Mucosa of descending colon (tissue), 3 donors: ENCODE measurements at regions not wholly inside any gene's neighbourhood (a gene's known extent, or its start where the extent isn't known, plus 50 kb on each side); places are given as distances from the start of the nearest gene placed in this dataset.

Source experiments
- ATAC-seq: fragments of 200-7000 bp; cut with Tn5 transposase; one replicate; pipeline ENCODE4 v1.9.1; 2020; ENCODE audit warnings: mild to moderate bottlenecking, moderate library complexity
- DNase-seq, 3 donors: peaks; one replicate each; pipeline ENCODE4 v3.0.0-alpha.2; 2020
- H3K36me3 ChIP-seq: fragments of 200-600 bp; one replicate; pipeline ENCODE4 v1.8.0; 2021; ENCODE audit warnings: low read depth, mild to moderate bottlenecking
- H3K4me1 ChIP-seq: fragments of 200-600 bp; one replicate; pipeline ENCODE4 v1.8.0; 2021; ENCODE audit warnings: low read depth, mild to moderate bottlenecking
- H3K4me3 ChIP-seq: fragments of 200-600 bp; one replicate; pipeline ENCODE4 v1.8.0; 2021; ENCODE audit warnings: mild to moderate bottlenecking
- H3K9me3 ChIP-seq: fragments of 200-600 bp; one replicate; pipeline ENCODE4 v1.8.0; 2021; ENCODE audit warnings: mild to moderate bottlenecking
- CTCF ChIP-seq: fragments of 200-600 bp; IDR thresholded peaks from one replicate; pipeline ENCODE4 v1.8.0; 2022; ENCODE audit warnings: antibody characterized with exemption, mild to moderate bottlenecking
- intact Hi-C, 2 donors: fragments of 100-400 bp; cut with DNase I in 1 of 2; cut with micrococcal nuclease in 1 of 2; formaldehyde crosslinking; loops; one replicate each; pipeline versions ENCODE4 v1.11.0 to v1.11.1; 2022; cut with DNase I, micrococcal nuclease
- donor health status: DM: no; HTN: no; CAD: no; lungs with moderate emphysema.
- donor health status: DM: no; HTN: no; CAD: no.
- donor health status: DM: no; HTN: yes; CAD: no.

- no peaks in the 10 kb centered on the region for H3K36me3 ChIP-seq
- no peak overlapping the region for H3K4me3 ChIP-seq
- DNase-seq: no peak
- no peak for TF ChIP-seq CTCF
- intact Hi-C loops: no loop called here
- no peaks in the 10 kb centered on the region for H3K9me3 ChIP-seq
- no peak for ATAC-seq
- no peaks in the 10 kb centered on the region for H3K4me1 ChIP-seq
Measured at GRCh38 chr1:218548764-218549163, 203.6 kb downstream of the TGFB2 start.

GRCh38 chr1:218553197-218553596, 208.1 kb downstream of the TGFB2 start:
- no peak for TF ChIP-seq CTCF
- Histone ChIP-seq H3K4me1 (no peaks in the 10 kb centered on the region), H3K36me3 (no peaks in the 10 kb centered on the region), H3K9me3 (no peaks in the 10 kb centered on the region), H3K4me3 (no peak overlapping the region)
- no peak for ATAC-seq
- intact Hi-C loops: no loop called here
- DNase-seq: no peak

GRCh38 chr1:218556016-218556415, 210.9 kb downstream of the TGFB2 start:
- DNase-seq: no peak
- no peak for TF ChIP-seq CTCF
- no peak overlapping the region for H3K4me3 ChIP-seq
- no peaks in the 10 kb centered on the region for H3K36me3 ChIP-seq
- no peaks in the 10 kb centered on the region for H3K4me1 ChIP-seq
- intact Hi-C loops: no loop called here
- no peak for ATAC-seq
- no peaks in the 10 kb centered on the region for H3K9me3 ChIP-seq

GRCh38 chr1:218557731-218558130, 212.6 kb downstream of the TGFB2 start:
- intact Hi-C loops: no loop called here
- H3K4me1 ChIP-seq: no peaks in the 10 kb centered on the region
- ATAC-seq: no peak

GRCh38 chr1:218558271-218558810, 213.2 kb downstream of the TGFB2 start:
- DNase-seq (no peak), ATAC-seq (no peak)
- no peak overlapping the region for H3K4me3 ChIP-seq
- no peaks in the 10 kb centered on the region for H3K4me1 ChIP-seq
- no peaks in the 10 kb centered on the region for H3K9me3 ChIP-seq
- no peaks in the 10 kb centered on the region for H3K36me3 ChIP-seq
- intact Hi-C loops: no loop called here
- no peak for TF ChIP-seq CTCF

More at GRCh38 chr1:218557731-218558130, 212.6 kb downstream of the TGFB2 start:
- no peaks in the 10 kb centered on the region for H3K36me3 ChIP-seq
- H3K9me3 ChIP-seq: no peaks in the 10 kb centered on the region
- DNase-seq: no peak
- no peak overlapping the region for H3K4me3 ChIP-seq
- no peak for TF ChIP-seq CTCF

- intact Hi-C loops: no loop called here
- Histone ChIP-seq H3K4me3 (no peak overlapping the region), H3K9me3 (no peaks in the 10 kb centered on the region), H3K4me1 (no peaks in the 10 kb centered on the region), H3K36me3 (no peaks in the 10 kb centered on the region)
- TF ChIP-seq CTCF: no peak
- DNase-seq (no peak), ATAC-seq (no peak)
Measured at GRCh38 chr1:218565377-218565776, 220.2 kb downstream of the TGFB2 start.
